Midbrain (tissue), 1 donor: ENCODE measurements at regions not wholly inside any gene's neighbourhood (a gene's known extent, or its start where the extent isn't known, plus 50 kb on each side); places are given as distances from the start of the nearest gene placed in this dataset.

Experiments used
- DNase-seq: peaks from one replicate; lab custom pipeline; 2025; lab: John Stamatoyannopoulos, UW

- DNase-seq: no peak
Observed at GRCh38 chr21:16633831-16634459, 878.9 kb upstream of the CXADR start.

GRCh38 chr21:16634515-16634914 lies 878.3 kb upstream of the CXADR start:
- DNase-seq: no peak

- no peak for DNase-seq
Observed at GRCh38 chr21:16640297-16641027, 872.4 kb upstream of the CXADR start.

- DNase-seq: no peak
Observed at GRCh38 chr21:16642353-16642752, 870.5 kb upstream of the CXADR start.

GRCh38 chr21:16644685-16645084 lies 868.2 kb upstream of the CXADR start:
- DNase-seq: no peak

GRCh38 chr21:16650714-16651366 lies 862.0 kb upstream of the CXADR start:
- DNase-seq: no peak

GRCh38 chr21:16651956-16652355 lies 860.9 kb upstream of the CXADR start:
- peak; percentile 1 for DNase-seq

- DNase-seq: no peak
Observed at GRCh38 chr21:16663436-16663835, 849.4 kb upstream of the CXADR start.

GRCh38 chr21:16667395-16667794 lies 845.4 kb upstream of the CXADR start:
- no peak for DNase-seq

GRCh38 chr21:16674949-16675348 lies 837.9 kb upstream of the CXADR start:
- no peak for DNase-seq

GRCh38 chr21:16676391-16676790 lies 836.5 kb upstream of the CXADR start:
- DNase-seq: no peak

GRCh38 chr21:16678429-16679160 lies 834.2 kb upstream of the CXADR start:
- no peak for DNase-seq

- DNase-seq: no peak
Observed at GRCh38 chr21:16695074-16695473, 817.8 kb upstream of the CXADR start.

- DNase-seq: no peak
Observed at GRCh38 chr21:16707274-16707673, 805.6 kb upstream of the CXADR start.

GRCh38 chr21:16708101-16708835 lies 804.6 kb upstream of the CXADR start:
- DNase-seq: no peak

GRCh38 chr21:16709866-16710550 lies 802.8 kb upstream of the CXADR start:
- no peak for DNase-seq

- no peak for DNase-seq
Observed at GRCh38 chr21:16711757-16712156, 801.1 kb upstream of the CXADR start.

GRCh38 chr21:16713331-16714117 lies 799.3 kb upstream of the CXADR start:
- no peak for DNase-seq

- DNase-seq: no peak
Observed at GRCh38 chr21:16740511-16740910, 772.3 kb upstream of the CXADR start.

GRCh38 chr21:16741141-16741665 lies 771.6 kb upstream of the CXADR start:
- no peak for DNase-seq
